ENCODE measurements at regions not wholly inside any gene's neighbourhood (a gene's known extent, or its start where the extent isn't known, plus 50 kb on each side); places are given as distances from the start of the nearest gene placed in this dataset.

- H3K4me1 Mint-ChIP-seq = no peaks in the 10 kb centered on the region
- H3K36me3 Mint-ChIP-seq = no peaks in the 10 kb centered on the region
- peaks cover 0 to 3% (median 2%) of the 10 kb centered on the region in 3 donors for H3K27me3 Mint-ChIP-seq (ENCODE audit: low read depth in 3 of 3)
- no peaks in the 10 kb centered on the region for H3K9me3 Mint-ChIP-seq
- DNase-seq = no peak
- no peak overlapping the region for H3K4me3 Mint-ChIP-seq
- no peak overlapping the region for H3K27ac Mint-ChIP-seq
These were observed 51.0 kb upstream of the BARX2 start for GRCh38 chr11:129324533-129325175.

DNA sequence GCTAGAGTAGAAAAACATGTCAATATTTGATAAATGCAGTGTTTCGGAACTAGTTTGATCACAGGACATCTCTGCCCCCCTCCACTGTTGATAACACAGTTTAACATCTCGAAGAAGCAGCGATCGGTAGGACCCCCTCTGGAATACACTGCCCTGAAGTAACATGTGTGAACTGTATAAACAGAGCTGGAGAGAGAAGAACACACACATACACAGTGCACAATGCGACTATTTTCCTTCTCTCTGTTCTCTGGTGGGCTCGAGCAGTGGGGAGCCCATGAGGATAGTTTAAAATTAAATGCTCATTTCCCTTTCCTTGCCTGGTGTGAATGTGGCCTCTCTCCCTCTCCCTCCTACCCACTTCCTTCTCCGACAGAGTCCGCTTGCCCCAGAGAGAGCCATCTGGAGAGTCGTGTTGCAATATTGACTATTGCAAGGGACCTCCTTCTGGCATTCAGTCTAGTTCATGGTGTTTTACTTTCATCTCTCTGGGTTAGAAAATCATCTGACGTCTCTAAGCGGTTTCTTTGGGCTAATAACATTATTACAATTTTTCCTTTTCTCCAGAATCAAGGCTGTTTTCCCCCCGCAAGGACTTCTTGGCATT, 51.6 kb upstream of the BARX2 start:
- Mint-ChIP-seq H3K4me1 (no peaks in the 10 kb centered on the region), H3K4me3 (no peak overlapping the region), H3K9me3 (no peaks in the 10 kb centered on the region), H3K27ac (no peak overlapping the region), H3K36me3 (no peaks in the 10 kb centered on the region), H3K27me3 (ENCODE audit: low read depth in 3 of 3) (peaks cover 0 to 2% (median 0%) of the 10 kb centered on the region in 3 donors)
- DNase-seq = no peak

DNA sequence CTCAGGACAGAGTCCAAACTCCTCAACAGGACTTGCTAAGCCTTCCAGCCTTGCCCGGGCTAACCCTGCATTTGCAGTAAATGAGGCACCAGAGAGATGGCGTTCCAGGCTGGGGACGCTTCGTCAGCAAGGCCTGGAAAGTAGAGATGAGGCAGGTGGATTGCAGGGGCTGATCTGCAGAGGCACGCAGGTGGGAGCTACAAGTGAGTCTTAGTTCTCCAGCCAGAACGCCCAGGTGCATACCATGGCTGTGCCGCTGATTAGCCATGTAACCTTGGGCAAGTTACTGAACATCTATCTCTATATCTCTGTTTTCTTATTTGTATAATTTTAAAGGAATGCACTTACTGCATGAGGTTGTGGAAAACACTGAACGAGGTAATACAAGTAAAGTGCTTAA, 52.7 kb upstream of the BARX2 start:
- no peaks in the 10 kb centered on the region for H3K9me3 Mint-ChIP-seq
- H3K27ac Mint-ChIP-seq = no peak overlapping the region
- no peaks in the 10 kb centered on the region for H3K36me3 Mint-ChIP-seq
- no peak for DNase-seq
- peaks cover 0 to 2% (median 0%) of the 10 kb centered on the region in 3 donors for H3K27me3 Mint-ChIP-seq (ENCODE audit: low read depth in 3 of 3)
- H3K4me1 Mint-ChIP-seq = no peaks in the 10 kb centered on the region
- no peak overlapping the region for H3K4me3 Mint-ChIP-seq

DNA sequence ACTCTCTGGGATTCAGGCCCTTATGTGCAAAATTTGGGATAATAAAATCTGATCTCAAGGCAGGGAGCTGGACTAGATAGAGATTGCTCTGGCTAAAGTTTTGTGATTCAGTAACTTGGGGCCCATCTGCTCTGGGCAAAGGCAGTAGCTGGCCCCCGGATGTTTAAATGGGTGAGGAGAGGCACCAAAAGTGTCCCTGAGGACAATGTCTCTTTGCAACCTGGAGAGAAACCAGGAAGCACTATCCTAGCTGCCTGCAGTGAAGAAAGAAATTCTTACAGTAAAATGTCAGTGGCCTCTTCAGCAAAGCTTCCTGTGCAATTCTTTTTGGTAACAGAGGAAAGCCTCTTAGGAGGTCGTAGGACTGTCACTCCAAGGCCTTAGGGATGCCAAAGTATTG, 54.6 kb upstream of the BARX2 start:
- Mint-ChIP-seq H3K27ac (no peak overlapping the region), H3K4me1 (no peaks in the 10 kb centered on the region), H3K4me3 (no peak overlapping the region), H3K9me3 (no peaks in the 10 kb centered on the region), H3K36me3 (no peaks in the 10 kb centered on the region), H3K27me3 (ENCODE audit: low read depth in 3 of 3) (no peaks in the 10 kb centered on the region)
- DNase-seq = no peak

GRCh38 chr11:129320494-129320893, 55.2 kb upstream of the BARX2 start:
- no peaks in the 10 kb centered on the region for H3K9me3 Mint-ChIP-seq

DNA sequence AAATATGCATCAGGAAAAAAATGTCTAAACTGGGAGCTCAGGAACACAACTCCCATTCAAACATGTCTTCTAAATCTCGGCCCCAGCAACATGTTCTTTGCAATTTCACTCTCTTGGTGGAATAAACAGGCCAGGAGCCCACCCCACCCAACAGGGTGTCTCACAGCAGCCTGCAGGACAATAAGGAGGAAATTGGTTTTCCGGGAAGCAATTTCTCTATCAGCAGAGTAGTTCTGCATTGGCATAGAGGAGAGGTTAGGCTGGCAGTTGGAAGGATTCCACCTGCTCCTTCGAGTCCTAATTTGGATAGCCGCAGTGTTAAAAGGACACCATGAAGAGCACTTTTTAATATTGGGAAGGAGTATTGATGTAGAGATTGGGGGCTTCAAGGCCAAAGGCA, 55.9 kb upstream of the BARX2 start:
- Mint-ChIP-seq H3K9me3 (no peaks in the 10 kb centered on the region), H3K36me3 (no peaks in the 10 kb centered on the region), H3K27me3 (ENCODE audit: low read depth in 3 of 3) (no peaks in the 10 kb centered on the region), H3K4me3 (no peak overlapping the region), H3K27ac (no peak overlapping the region), H3K4me1 (no peaks in the 10 kb centered on the region)
- no peak for DNase-seq

More at GRCh38 chr11:129320494-129320893, 55.2 kb upstream of the BARX2 start:
- DNase-seq = no peak
- H3K4me3 Mint-ChIP-seq = no peak overlapping the region
- no peaks in the 10 kb centered on the region for H3K4me1 Mint-ChIP-seq
- H3K27me3 Mint-ChIP-seq (ENCODE audit: low read depth in 3 of 3) = no peaks in the 10 kb centered on the region
- H3K27ac Mint-ChIP-seq = no peak overlapping the region
- no peaks in the 10 kb centered on the region for H3K36me3 Mint-ChIP-seq

GRCh38 chr11:129319201-129319600, 56.4 kb upstream of the BARX2 start:
- no peaks in the 10 kb centered on the region for H3K36me3 Mint-ChIP-seq
- H3K4me3 Mint-ChIP-seq = no peak overlapping the region
- no peak for DNase-seq
- no peaks in the 10 kb centered on the region for H3K4me1 Mint-ChIP-seq
- no peaks in the 10 kb centered on the region for H3K9me3 Mint-ChIP-seq
- H3K27ac Mint-ChIP-seq = no peak overlapping the region
- no peaks in the 10 kb centered on the region for H3K27me3 Mint-ChIP-seq (ENCODE audit: low read depth in 3 of 3)

GRCh38 chr11:129317571-129317970, 58.1 kb upstream of the BARX2 start:
- Mint-ChIP-seq H3K27ac (no peak overlapping the region), H3K36me3 (no peaks in the 10 kb centered on the region), H3K4me3 (no peak overlapping the region)

GRCh38 chr11:129316781-129317180, 58.9 kb upstream of the BARX2 start:
- Mint-ChIP-seq H3K4me1 (no peaks in the 10 kb centered on the region), H3K9me3 (peaks cover 0 to 2% (median 0%) of the 10 kb centered on the region in 6 donors)

More at GRCh38 chr11:129317571-129317970, 58.1 kb upstream of the BARX2 start:
- Mint-ChIP-seq H3K4me1 (no peaks in the 10 kb centered on the region), H3K27me3 (ENCODE audit: low read depth in 3 of 3) (peaks cover 0 to 2% (median under 1%) of the 10 kb centered on the region in 3 donors), H3K9me3 (no peaks in the 10 kb centered on the region)
- DNase-seq = no peak

DNA sequence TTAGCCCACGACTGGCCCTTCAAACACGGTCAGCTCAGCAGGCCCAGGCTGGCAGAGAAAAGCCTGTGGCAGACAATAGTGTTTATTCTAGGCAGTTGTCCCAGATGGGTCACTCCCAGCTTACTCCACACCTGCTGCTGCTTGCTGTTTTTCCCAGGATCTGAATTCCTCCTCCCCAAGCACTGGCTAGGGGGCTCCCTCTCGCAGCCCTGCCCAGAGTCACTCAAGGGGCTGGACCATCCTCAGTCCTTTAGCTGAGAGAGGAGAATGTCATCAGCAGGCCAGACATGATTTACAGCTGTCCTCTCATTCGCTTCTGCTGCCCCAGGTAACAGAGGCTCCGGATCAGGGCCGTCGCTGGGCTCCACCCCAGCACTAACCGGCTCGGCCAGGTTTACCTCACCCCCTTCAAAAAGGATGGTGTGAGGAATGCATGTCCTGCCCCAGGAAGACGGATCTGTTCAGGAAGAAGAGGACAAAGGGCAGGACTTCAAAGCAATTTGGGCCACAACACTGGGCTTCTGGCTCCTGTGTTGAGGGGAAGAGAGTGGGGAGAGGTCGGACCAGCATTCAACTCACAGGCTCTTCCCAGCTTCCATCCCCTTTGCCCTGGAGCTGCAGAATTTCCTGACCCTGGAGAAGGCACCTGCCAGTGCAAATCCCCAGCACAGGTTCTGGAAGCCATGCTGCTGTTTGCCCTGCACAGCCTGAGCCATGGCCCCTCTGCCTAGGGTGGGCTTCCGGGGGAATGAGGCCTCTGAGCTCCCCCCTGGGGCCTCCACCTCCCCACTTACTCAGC, 59.7 kb upstream of the BARX2 start:
- Mint-ChIP-seq H3K36me3 (no peaks in the 10 kb centered on the region), H3K27ac (no peak overlapping the region), H3K4me1 (no peaks in the 10 kb centered on the region), H3K4me3 (no peak overlapping the region), H3K9me3 (peaks cover 0 to 2% (median 0%) of the 10 kb centered on the region in 6 donors), H3K27me3 (ENCODE audit: low read depth in 3 of 3) (peaks cover 0 to 3% (median 2%) of the 10 kb centered on the region in 3 donors)
- DNase-seq = no peak

More at GRCh38 chr11:129316781-129317180, 58.9 kb upstream of the BARX2 start:
- no peaks in the 10 kb centered on the region for H3K36me3 Mint-ChIP-seq
- no peak for DNase-seq
- no peak overlapping the region for H3K4me3 Mint-ChIP-seq
- H3K27ac Mint-ChIP-seq = peak overlapping the region in 1 of 6 donors; percentile 6
- peaks cover 0 to 3% (median 2%) of the 10 kb centered on the region in 3 donors for H3K27me3 Mint-ChIP-seq (ENCODE audit: low read depth in 3 of 3)

GRCh38 chr11:129314371-129314770, 61.3 kb upstream of the BARX2 start:
- Mint-ChIP-seq H3K36me3 (no peaks in the 10 kb centered on the region), H3K4me3 (no peak overlapping the region), H3K27me3 (ENCODE audit: low read depth in 3 of 3) (peaks cover 0 to 4% (median 3%) of the 10 kb centered on the region in 3 donors), H3K9me3 (peaks cover 0 to 2% (median 0%) of the 10 kb centered on the region in 6 donors), H3K27ac (no peak overlapping the region), H3K4me1 (no peaks in the 10 kb centered on the region)
- DNase-seq = no peak

GRCh38 chr11:129313541-129314297, 61.9 kb upstream of the BARX2 start:
- Mint-ChIP-seq H3K36me3 (no peaks in the 10 kb centered on the region), H3K9me3 (peaks cover 0 to 2% (median 0%) of the 10 kb centered on the region in 6 donors), H3K27ac (no peak overlapping the region), H3K4me3 (no peak overlapping the region), H3K27me3 (ENCODE audit: low read depth in 3 of 3) (peaks cover 0 to 6% (median 3%) of the 10 kb centered on the region in 3 donors), H3K4me1 (no peaks in the 10 kb centered on the region)
- DNase-seq = no peak

DNA sequence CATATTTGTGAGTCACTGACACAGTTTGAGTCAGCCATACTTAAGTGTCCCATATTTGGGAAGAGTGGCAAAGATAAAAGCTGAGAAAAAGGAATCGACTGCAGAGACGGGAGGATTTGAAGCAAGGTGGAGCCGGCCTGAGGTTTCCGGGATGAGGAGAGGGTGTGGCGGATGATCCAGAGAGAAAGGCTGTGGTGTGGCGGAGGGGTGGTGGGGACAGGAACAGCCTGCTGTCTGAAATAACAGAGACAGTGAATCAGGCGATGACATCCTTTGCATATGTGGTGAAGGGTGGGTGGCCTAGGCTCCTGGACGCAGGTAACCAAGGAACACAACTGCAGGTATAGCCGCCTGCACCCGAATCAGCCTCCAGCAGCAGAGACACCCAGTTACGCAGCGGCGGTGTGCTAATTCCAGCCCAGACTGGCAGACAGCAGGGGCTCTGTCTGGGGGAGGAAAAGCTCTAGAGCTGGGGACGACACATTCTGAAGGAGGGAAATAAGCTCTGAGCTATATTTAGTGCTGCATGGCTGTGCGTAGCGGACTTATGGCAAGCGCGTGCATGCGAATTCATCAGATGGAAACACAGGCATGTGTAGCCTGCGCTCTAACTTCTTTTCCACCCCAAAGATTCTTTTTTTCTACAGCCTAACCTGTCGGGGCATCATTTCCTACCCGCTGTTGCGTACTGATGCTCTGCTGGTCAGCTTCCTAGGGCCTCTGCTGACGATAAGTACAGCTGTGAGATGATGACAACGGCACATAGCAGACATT, 62.7 kb upstream of the BARX2 start:
- H3K27ac Mint-ChIP-seq = no peak overlapping the region
- DNase-seq = no peak
- H3K36me3 Mint-ChIP-seq = no peaks in the 10 kb centered on the region
- H3K4me1 Mint-ChIP-seq = no peaks in the 10 kb centered on the region
- peaks cover 0 to 2% (median 0%) of the 10 kb centered on the region in 6 donors for H3K9me3 Mint-ChIP-seq
- no peak overlapping the region for H3K4me3 Mint-ChIP-seq
- peaks cover 3 to 9% (median 6%) of the 10 kb centered on the region in 3 donors for H3K27me3 Mint-ChIP-seq (ENCODE audit: low read depth in 3 of 3)
